ENCODE measurements at regions not wholly inside any gene's neighbourhood (a gene's known extent, or its start where the extent isn't known, plus 50 kb on each side); places are given as distances from the start of the nearest gene placed in this dataset.

DNA sequence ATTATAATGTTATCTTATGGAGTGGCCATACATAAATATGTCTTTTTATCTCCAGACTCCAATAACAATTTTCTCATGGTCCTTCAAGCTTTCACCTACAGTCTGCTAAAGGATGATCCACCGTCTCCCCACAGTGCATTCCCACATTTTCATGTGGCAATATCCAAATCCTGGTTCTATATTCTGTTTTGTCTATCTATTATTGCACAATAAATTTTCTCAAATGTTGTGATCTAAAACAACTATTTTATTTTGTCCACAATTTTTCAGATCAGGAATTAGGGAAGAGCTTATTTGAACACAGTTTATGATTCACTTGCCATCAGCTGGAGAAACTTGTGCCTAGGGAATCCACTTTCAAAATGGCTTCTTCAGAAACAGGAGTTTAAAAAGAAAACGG, 614.4 kb upstream of the TMEFF2 start:
- BruUV-seq (replicated peaks) = no TSS peak
- H3K4me3 Mint-ChIP-seq (ENCODE audit: unreplicated experiment) = no peak overlapping the region
- ChIA-PET POLR2A (no interaction called here), CTCF (no interaction called here)
- H3K36me3 Mint-ChIP-seq (ENCODE audit: insufficient read depth, unreplicated experiment) = no peaks in the 10 kb centered on the region
- no peak for DNase-seq
- H3K27ac Mint-ChIP-seq (ENCODE audit: unreplicated experiment) = no peak overlapping the region
- H3K4me3 ChIP-seq (ENCODE audit: low read depth, low read length) = no peak overlapping the region
- no peaks in the 10 kb centered on the region for H3K4me1 ChIP-seq
- H3K9me3 Mint-ChIP-seq (ENCODE audit: unreplicated experiment) = peaks cover 20% of the 10 kb centered on the region
- H3K27me3 ChIP-seq (replicated peaks; ENCODE audit: control insufficient read depth, insufficient read depth, low read length) = no peaks in the 10 kb centered on the region
- H3K36me3 ChIP-seq (ENCODE audit: control insufficient read depth, insufficient read depth, low read length) = no peaks in the 10 kb centered on the region
- no peak for TF ChIP-seq CTCF (IDR thresholded peaks at IDR 0.05; ENCODE audit: insufficient read depth in 1 of 2, low read depth in 1 of 2, low read length in 1 of 2, severe bottlenecking in 1 of 2, unreplicated experiment in 1 of 2)
- intact Hi-C loops (cut with micrococcal nuclease; ENCODE audit: unreplicated experiment) = no loop called here
- H3K27me3 Mint-ChIP-seq (ENCODE audit: insufficient read depth, unreplicated experiment) = no peaks in the 10 kb centered on the region
- H3K4me1 Mint-ChIP-seq (ENCODE audit: low read depth, unreplicated experiment) = no peaks in the 10 kb centered on the region
- no peaks in the 10 kb centered on the region for H3K9me3 ChIP-seq

GRCh38 chr2:192783643-192784042, 588.9 kb upstream of the TMEFF2 start:
- TF ChIP-seq CTCF (IDR thresholded peaks at IDR 0.05; ENCODE audit: insufficient read depth in 1 of 2, low read depth in 1 of 2, low read length in 1 of 2, severe bottlenecking in 1 of 2, unreplicated experiment in 1 of 2) = no peak
- intact Hi-C loops (cut with micrococcal nuclease; ENCODE audit: unreplicated experiment) = no loop called here
- Histone ChIP-seq H3K36me3 (ENCODE audit: control insufficient read depth, insufficient read depth, low read length) (no peaks in the 10 kb centered on the region), H3K9me3 (no peaks in the 10 kb centered on the region), H3K4me1 (no peaks in the 10 kb centered on the region), H3K4me3 (ENCODE audit: low read depth, low read length) (no peak overlapping the region), H3K27me3 (replicated peaks; ENCODE audit: control insufficient read depth, insufficient read depth, low read length) (no peaks in the 10 kb centered on the region)
- Mint-ChIP-seq H3K27me3 (ENCODE audit: insufficient read depth, unreplicated experiment) (no peaks in the 10 kb centered on the region), H3K36me3 (ENCODE audit: insufficient read depth, unreplicated experiment) (no peaks in the 10 kb centered on the region), H3K4me3 (ENCODE audit: unreplicated experiment) (no peak overlapping the region), H3K9me3 (ENCODE audit: unreplicated experiment) (no peaks in the 10 kb centered on the region), H3K27ac (ENCODE audit: unreplicated experiment) (no peak overlapping the region), H3K4me1 (ENCODE audit: low read depth, unreplicated experiment) (no peaks in the 10 kb centered on the region)
- ChIA-PET POLR2A (no interaction called here), CTCF (no interaction called here)
- no peak for DNase-seq
- BruUV-seq (replicated peaks) = no TSS peak

GRCh38 chr2:192775459-192776262, 580.9 kb upstream of the TMEFF2 start:
- BruUV-seq (replicated peaks) = no TSS peak
- TF ChIP-seq CTCF (IDR thresholded peaks at IDR 0.05; ENCODE audit: insufficient read depth in 1 of 2, low read depth in 1 of 2, low read length in 1 of 2, severe bottlenecking in 1 of 2, unreplicated experiment in 1 of 2) = no peak
- ChIA-PET POLR2A (no interaction called here), CTCF (no interaction called here)
- Mint-ChIP-seq H3K4me1 (ENCODE audit: low read depth, unreplicated experiment) (no peaks in the 10 kb centered on the region), H3K36me3 (ENCODE audit: insufficient read depth, unreplicated experiment) (no peaks in the 10 kb centered on the region), H3K9me3 (ENCODE audit: unreplicated experiment) (no peaks in the 10 kb centered on the region), H3K27ac (ENCODE audit: unreplicated experiment) (no peak overlapping the region), H3K4me3 (ENCODE audit: unreplicated experiment) (no peak overlapping the region), H3K27me3 (ENCODE audit: insufficient read depth, unreplicated experiment) (no peaks in the 10 kb centered on the region)
- H3K27me3 ChIP-seq (replicated peaks; ENCODE audit: control insufficient read depth, insufficient read depth, low read length) = no peaks in the 10 kb centered on the region
- no peaks in the 10 kb centered on the region for H3K36me3 ChIP-seq (ENCODE audit: control insufficient read depth, insufficient read depth, low read length)
- DNase-seq = no peak
- H3K9me3 ChIP-seq = no peaks in the 10 kb centered on the region
- no peaks in the 10 kb centered on the region for H3K4me1 ChIP-seq
- intact Hi-C loops (cut with micrococcal nuclease; ENCODE audit: unreplicated experiment) = no loop called here
- H3K4me3 ChIP-seq (ENCODE audit: low read depth, low read length) = no peak overlapping the region
